K562 (cell line): ENCODE measurements at regions not wholly inside any gene's neighbourhood (a gene's known extent, or its start where the extent isn't known, plus 50 kb on each side); places are given as distances from the start of the nearest gene placed in this dataset.

Experiments used
- ATAC-seq: fragments of 200-7000 bp; cut with Tn5 transposase; 3 replicates; pipeline ENCODE4 v1.9.1; 2020; ENCODE audit warnings: moderate library complexity
- BruUV-seq: library from RNA; stranded (reverse); fragments of 400-500 nt; replicated peaks from 2 replicates; lab custom pipeline; 2021; lab: Mats Ljungman, UMichigan
- CTCF ChIA-PET: fragments of 300-600 bp; formaldehyde crosslinking; extraction: SDS; loops from one replicate; lab custom pipeline; 2021; ENCODE audit warnings: low intra/inter-chr PET ratio; lab: Yijun Ruan, JAX
- POLR2A ChIA-PET: fragments of 300-600, 350-650 bp; sonication (Branson Sonifier 250); formaldehyde crosslinking; extraction: SDS; loops from one replicate; lab custom pipeline; 2021; ENCODE audit warnings: antibody characterized with exemption, inconsistent platforms; lab: Yijun Ruan, JAX
- DNase-seq, 4 experiments: peaks; one replicate each; pipeline versions ENCODE4 v3.0.0 to v3.0.0-alpha.2; 2011 to 2018; ENCODE audit warnings: low spot score in 3 of 4, mixed read lengths in 3 of 4; ENCODE audit errors: extremely low read depth in 1 of 4
- FAIRE-seq: peaks from 2 replicates; lab custom pipeline; 2011; peaks lifted over from hg19 to GRCh38; lab: Jason Lieb, UNC
- H2AFZ ChIP-seq: 2 replicates; pipeline ENCODE4 v1.6.0; 2011; ENCODE audit warnings: low read depth, low read length, control low read depth, inconsistent platforms
- H3K27ac ChIP-seq: fragments of 200-600 bp; 3 replicates; pipeline ENCODE4 v1.8.0; 2011; ENCODE audit warnings: low read depth, mild to moderate bottlenecking, control low read depth, inconsistent platforms, low read length, moderate library complexity, mixed read lengths; ENCODE audit errors: extremely low read depth
- H3K27me3 ChIP-seq, 2 experiments: fragments of 300-600 bp in 1 of 2; 2 replicates in 1 of 2; 3 replicates in 1 of 2; pipeline versions ENCODE4 v1.6.0 to v1.8.0; 2011; ENCODE audit warnings: inconsistent platforms in 2 of 2, low read length in 2 of 2, mild to moderate bottlenecking in 1 of 2, mixed read lengths in 1 of 2, moderate library complexity in 1 of 2; ENCODE audit not compliant: control insufficient read depth in 2 of 2, insufficient read depth in 2 of 2
- H3K36me3 ChIP-seq: fragments of 300-600 bp; 3 replicates; pipeline ENCODE4 v1.8.0; 2011; ENCODE audit warnings: mild to moderate bottlenecking, low read length, inconsistent platforms; ENCODE audit not compliant: control insufficient read depth, insufficient read depth
- H3K4me1 ChIP-seq, 2 experiments: fragments of 200-600 bp in 1 of 2; replicated peaks in 1 of 2; 2 replicates in 1 of 2; 3 replicates in 1 of 2; pipeline versions ENCODE4 v1.5.1 to v1.8.0; 2011; ENCODE audit warnings: inconsistent platforms in 2 of 2, low read length in 2 of 2, mild to moderate bottlenecking in 1 of 2, mixed read lengths in 1 of 2, moderate library complexity in 1 of 2; ENCODE audit not compliant: control insufficient read depth in 2 of 2, insufficient read depth in 2 of 2
- H3K4me2 ChIP-seq: 2 replicates; pipeline ENCODE4 v1.6.1; 2011; ENCODE audit warnings: low read length, control low read depth, inconsistent platforms, mixed read lengths; ENCODE audit not compliant: insufficient read depth
- H3K4me3 ChIP-seq: fragments of 200-600 bp; sonication (generic), shearing (Covaris generic); 2 replicates; pipeline ENCODE4 v1.5.1; 2016; ENCODE audit warnings: control low read depth, inconsistent platforms
- H3K79me2 ChIP-seq: fragments of 200-600 bp; 3 replicates; pipeline ENCODE4 v1.8.0; 2011; ENCODE audit warnings: low read length, inconsistent platforms; ENCODE audit not compliant: control insufficient read depth, insufficient read depth
- H3K9ac ChIP-seq, 2 experiments: 2 replicates each; pipeline versions ENCODE4 v1.6.0 to v1.6.1; 2011; ENCODE audit warnings: low read depth in 2 of 2, low read length in 2 of 2, control low read depth in 1 of 2, inconsistent platforms in 1 of 2, mild to moderate bottlenecking in 1 of 2, mixed read lengths in 1 of 2; ENCODE audit not compliant: insufficient read depth in 1 of 2
- H3K9me1 ChIP-seq: one replicate; pipeline ENCODE4 v1.6.0; 2011; ENCODE audit warnings: inconsistent platforms, mild to moderate bottlenecking, low read length, moderate library complexity; ENCODE audit not compliant: control insufficient read depth, insufficient read depth
- H3K9me3 ChIP-seq: replicated peaks from 2 replicates; pipeline ENCODE4 v1.5.1; 2011; ENCODE audit warnings: low read depth, low read length, inconsistent platforms; ENCODE audit not compliant: control insufficient read depth, insufficient read depth
- H4K20me1 ChIP-seq: replicated peaks from 2 replicates; pipeline ENCODE4 v1.6.1; 2011; ENCODE audit warnings: low read length, inconsistent platforms, mixed read lengths; ENCODE audit not compliant: control insufficient read depth, insufficient read depth
- ARHGAP35 ChIP-seq: fragments of 450-650 bp; IDR thresholded peaks from 2 replicates; pipeline ENCODE4 v1.6.1; 2018; ENCODE audit not compliant: partially characterized antibody
- ARID1B ChIP-seq: fragments of 450-650 bp; IDR thresholded peaks from 2 replicates; pipeline ENCODE4 v1.6.1; 2016; ENCODE audit warnings: antibody characterized with exemption, mild to moderate bottlenecking, inconsistent platforms
- BRF1 ChIP-seq: IDR thresholded peaks from 3 replicates; pipeline ENCODE4 v1.6.1; 2011; ENCODE audit warnings: borderline replicate concordance, mild to moderate bottlenecking; ENCODE audit not compliant: insufficient read length; ENCODE audit errors: extremely low read depth
- CBFB ChIP-seq: sonication (generic); formaldehyde crosslinking; IDR thresholded peaks from 2 replicates; pipeline ENCODE4 v1.4.0; 2020; ENCODE audit warnings: mild to moderate bottlenecking, missing genetic modification reagents
- CBX1 ChIP-seq: sonication (generic); IDR thresholded peaks from 2 replicates; pipeline ENCODE4 v1.6.1; 2016; ENCODE audit warnings: antibody characterized with exemption, low read depth, mild to moderate bottlenecking
- CC2D1A ChIP-seq: fragments of 450-650 bp; IDR thresholded peaks from 2 replicates; pipeline ENCODE4 v1.6.1; 2017; ENCODE audit warnings: mild to moderate bottlenecking
- CSDE1 ChIP-seq, 2 experiments: fragments of 450-650 bp; IDR thresholded peaks; 2 replicates each; pipeline ENCODE4 v1.6.1; 2016; ENCODE audit warnings: mild to moderate bottlenecking in 1 of 2
- IRF9 ChIP-seq: fragments of 450-650 bp; IDR thresholded peaks from 2 replicates; pipeline ENCODE4 v1.6.1; 2016; ENCODE audit warnings: missing biosample characterization, missing genetic modification characterization
- LCOR ChIP-seq: sonication (generic); formaldehyde crosslinking; IDR thresholded peaks from 2 replicates; pipeline ENCODE4 v1.8.0; 2022; ENCODE audit warnings: mild to moderate bottlenecking, missing genetic modification reagents
- MCM5 ChIP-seq: fragments of 450-650 bp; IDR thresholded peaks from 2 replicates; pipeline ENCODE4 v1.6.1; 2016; ENCODE audit warnings: low read depth
- MEF2D ChIP-seq: conservative IDR thresholded peaks from 2 replicates; pipeline ENCODE4 v1.6.1; 2016; ENCODE audit warnings: low read depth, missing genetic modification characterization, missing compliant biosample characterization
- MEIS2 ChIP-seq: fragments of 450-650 bp; IDR thresholded peaks from 2 replicates; pipeline ENCODE4 v1.6.1; 2014; ENCODE audit warnings: mild to moderate bottlenecking; ENCODE audit not compliant: partially characterized antibody
- PTRF ChIP-seq: fragments of 450-650 bp; IDR thresholded peaks from 2 replicates; pipeline ENCODE4 v1.6.1; 2016; ENCODE audit warnings: mild to moderate bottlenecking, missing genetic modification characterization, missing compliant biosample characterization
- TSHZ1 ChIP-seq: fragments of 250-450 bp; sonication (Bioruptor Pico); IDR thresholded peaks from 2 replicates; pipeline ENCODE4 v1.4.0; 2020; ENCODE audit warnings: mild to moderate bottlenecking, moderate library complexity
- XRCC5 ChIP-seq: fragments of 200-400 bp; formaldehyde crosslinking; IDR thresholded peaks from 2 replicates; pipeline ENCODE4 v1.6.1; 2017; ENCODE audit warnings: low read depth, mild to moderate bottlenecking, low read length
- ZBED1 ChIP-seq: IDR thresholded peaks from 2 replicates; pipeline ENCODE4 v1.6.1; 2014
- ZNF311 ChIP-seq: fragments of 250-450 bp; sonication (Bioruptor Pico); IDR thresholded peaks from 2 replicates; pipeline ENCODE4 v1.4.0; 2020; ENCODE audit warnings: mild to moderate bottlenecking, moderate library complexity
- ZNF408 ChIP-seq: fragments of 250-450 bp; sonication (Bioruptor Pico); IDR thresholded peaks from 2 replicates; pipeline ENCODE4 v1.4.0; 2020; ENCODE audit warnings: low read depth, mild to moderate bottlenecking, moderate library complexity
- WGBS: fragments of 100-300 bp; shearing (Covaris generic); methylation state at CpG from one replicate; pipeline ENCODE4 v1.1.6; 2016; ENCODE audit warnings: low coverage, mixed read lengths; ENCODE audit not compliant: insufficient coverage; ENCODE audit errors: missing lambda C conversion rate; 5-methylcytosine and 5-hydroxymethylcytosine counted together
- in situ Hi-C: fragments of 300-500 bp; cut with MboI; formaldehyde crosslinking; loops from 4 replicates; pipeline ENCODE4 v1.15.0; 2018; ENCODE audit warnings: inconsistent platforms, mixed read lengths
- intact Hi-C: fragments of 100-400 bp; cut with micrococcal nuclease; formaldehyde crosslinking; loops from 2 replicates; pipeline ENCODE4 v1.14.2; 2022
- TF ChIP-seq, protein P1 (sequence below): fragments of 250-450 bp; sonication (Bioruptor Pico); IDR thresholded peaks from 2 replicates; pipeline ENCODE4 v1.8.0; 2021; ENCODE audit warnings: mild to moderate bottlenecking, moderate library complexity
- TF ChIP-seq, protein P2 (sequence below): fragments of 450-650 bp; IDR thresholded peaks from 2 replicates; pipeline ENCODE4 v1.6.1; 2017; ENCODE audit warnings: mild to moderate bottlenecking, moderate library complexity

GRCh38 chr3:98679986-98680385 is 83.2 kb upstream of the ST3GAL6 start:
- ChIA-PET CTCF (no interaction called here), POLR2A (no interaction called here)
- H3K4me3 ChIP-seq: no peak overlapping the region
- no peak overlapping the region for H2AFZ ChIP-seq
- WGBS: 4% methylated on average over 2 of the region's 2 CpGs
- no peaks in the 10 kb centered on the region for H4K20me1 ChIP-seq
- no peak overlapping the region for H3K4me2 ChIP-seq
- intact Hi-C loops (no loop called here), in situ Hi-C loops (no loop called here)
- H3K36me3 ChIP-seq: no peaks in the 10 kb centered on the region
- no peaks in the 10 kb centered on the region for H3K4me1 ChIP-seq
- no TSS peak for BruUV-seq
- no peak for ATAC-seq
- no peak for FAIRE-seq
- no peak for DNase-seq
- no peak overlapping the region for H3K27ac ChIP-seq
- H3K9me1 ChIP-seq: no peaks in the 10 kb centered on the region
- no peaks in the 10 kb centered on the region for H3K27me3 ChIP-seq
- no peak for TF ChIP-seq ZNF311
- TF ChIP-seq MEF2D (tag): no peak
- no peak for TF ChIP-seq CBFB
- no peak for TF ChIP-seq ARID1B
- TF ChIP-seq CBX1: no peak
- TF ChIP-seq TSHZ1 (CRISPR knock-in tag): no peak
- TF ChIP-seq PTRF (tag): no peak
- TF ChIP-seq BRF1: no peak
- TF ChIP-seq, protein P1, sequence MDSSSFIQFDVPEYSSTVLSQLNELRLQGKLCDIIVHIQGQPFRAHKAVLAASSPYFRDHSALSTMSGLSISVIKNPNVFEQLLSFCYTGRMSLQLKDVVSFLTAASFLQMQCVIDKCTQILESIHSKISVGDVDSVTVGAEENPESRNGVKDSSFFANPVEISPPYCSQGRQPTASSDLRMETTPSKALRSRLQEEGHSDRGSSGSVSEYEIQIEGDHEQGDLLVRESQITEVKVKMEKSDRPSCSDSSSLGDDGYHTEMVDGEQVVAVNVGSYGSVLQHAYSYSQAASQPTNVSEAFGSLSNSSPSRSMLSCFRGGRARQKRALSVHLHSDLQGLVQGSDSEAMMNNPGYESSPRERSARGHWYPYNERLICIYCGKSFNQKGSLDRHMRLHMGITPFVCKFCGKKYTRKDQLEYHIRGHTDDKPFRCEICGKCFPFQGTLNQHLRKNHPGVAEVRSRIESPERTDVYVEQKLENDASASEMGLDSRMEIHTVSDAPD (CRISPR knock-in tag): no peak
- no peak for TF ChIP-seq IRF9
- TF ChIP-seq MCM5: no peak
- TF ChIP-seq XRCC5: no peak
- TF ChIP-seq, protein P2, sequence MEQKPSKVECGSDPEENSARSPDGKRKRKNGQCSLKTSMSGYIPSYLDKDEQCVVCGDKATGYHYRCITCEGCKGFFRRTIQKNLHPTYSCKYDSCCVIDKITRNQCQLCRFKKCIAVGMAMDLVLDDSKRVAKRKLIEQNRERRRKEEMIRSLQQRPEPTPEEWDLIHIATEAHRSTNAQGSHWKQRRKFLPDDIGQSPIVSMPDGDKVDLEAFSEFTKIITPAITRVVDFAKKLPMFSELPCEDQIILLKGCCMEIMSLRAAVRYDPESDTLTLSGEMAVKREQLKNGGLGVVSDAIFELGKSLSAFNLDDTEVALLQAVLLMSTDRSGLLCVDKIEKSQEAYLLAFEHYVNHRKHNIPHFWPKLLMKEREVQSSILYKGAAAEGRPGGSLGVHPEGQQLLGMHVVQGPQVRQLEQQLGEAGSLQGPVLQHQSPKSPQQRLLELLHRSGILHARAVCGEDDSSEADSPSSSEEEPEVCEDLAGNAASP: no peak
- TF ChIP-seq ZNF408 (CRISPR knock-in tag): no peak
- TF ChIP-seq MEIS2: no peak
- no peak for TF ChIP-seq ZBED1
- no peak for TF ChIP-seq CSDE1 (IDR thresholded peaks at IDR 0.05)
- no peak for TF ChIP-seq LCOR (CRISPR knock-in tag)
- no peak for TF ChIP-seq CC2D1A
- TF ChIP-seq ARHGAP35: no peak
- no peaks in the 10 kb centered on the region for H3K9me3 ChIP-seq
- H3K9ac ChIP-seq: no peak overlapping the region
- no peaks in the 10 kb centered on the region for H3K79me2 ChIP-seq
